Coronary artery (tissue), 2 donors: ENCODE measurements at regions not wholly inside any gene's neighbourhood (a gene's known extent, or its start where the extent isn't known, plus 50 kb on each side); places are given as distances from the start of the nearest gene placed in this dataset.
"Not testable (repeated sequence)": the region's sequence is repeated elsewhere in the genome, so short reads cannot be mapped to it uniquely, and the experiment has no call there.

Source experiments
- DNase-seq: peaks from one replicate; pipeline ENCODE4 v3.0.0-alpha.2; 2017; ENCODE audit warnings: low spot score
- H3K27ac ChIP-seq, 2 donors: fragments of 200-600 bp; sonication (generic); one replicate each; pipeline ENCODE4 v1.5.1; 2016 to 2019
- H3K4me3 ChIP-seq: fragments of 200-600 bp; sonication (generic); 2 replicates; pipeline ENCODE4 v1.5.1; 2016; ENCODE audit warnings: mild to moderate bottlenecking, moderate library complexity
- CTCF ChIP-seq: fragments of 200-600 bp; sonication (generic); IDR thresholded peaks from one replicate; pipeline ENCODE4 v1.5.1; 2019; ENCODE audit warnings: antibody characterized with exemption

GRCh38 chr9:64813072-64813471, 471.9 kb downstream of the FOXD4L5 start:
- H3K27ac ChIP-seq, H3K4me3 ChIP-seq, DNase-seq: not testable (repeated sequence)

DNA sequence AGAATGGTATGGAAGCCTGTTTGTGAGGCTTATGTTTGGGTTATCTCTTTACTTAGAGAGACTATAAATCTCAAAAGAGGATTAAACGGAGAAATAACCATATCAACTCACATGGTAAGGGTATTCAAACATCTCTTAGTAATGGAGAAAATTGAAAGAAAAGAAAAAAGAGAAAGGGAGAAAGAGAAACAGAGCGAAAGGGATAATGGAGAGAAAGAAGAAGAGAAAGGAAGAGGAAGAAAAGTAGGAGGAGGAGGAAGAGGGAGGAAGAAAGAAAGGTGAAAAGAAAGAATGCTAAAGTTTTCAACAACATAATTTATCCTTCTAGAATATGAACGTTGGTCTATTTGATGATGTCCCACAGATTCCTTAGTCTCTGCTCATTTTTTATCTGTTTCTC, 506.3 kb downstream of the FOXD4L5 start:
- not testable (repeated sequence) for H3K27ac ChIP-seq, DNase-seq, H3K4me3 ChIP-seq

DNA sequence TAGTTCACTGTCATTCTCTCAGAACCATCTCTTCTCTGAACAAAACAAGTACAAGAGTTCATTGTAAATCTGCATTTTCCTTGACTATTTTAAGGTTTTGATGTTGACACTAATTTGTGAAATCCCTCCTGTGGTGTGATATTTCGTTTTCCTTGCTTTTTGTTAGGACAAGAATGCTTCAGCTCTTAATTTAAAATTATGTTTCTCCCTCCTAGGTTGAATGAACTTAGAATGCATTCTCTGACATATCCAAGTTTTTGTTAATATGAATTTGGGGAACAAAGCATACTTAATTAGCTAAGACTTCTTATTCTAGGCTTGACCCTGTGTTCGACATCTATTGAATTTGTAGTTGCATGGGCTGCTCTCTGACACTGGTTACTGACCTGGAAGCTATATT, 508.7 kb downstream of the FOXD4L5 start:
- DNase-seq, H3K4me3 ChIP-seq, H3K27ac ChIP-seq: not testable (repeated sequence)

DNA sequence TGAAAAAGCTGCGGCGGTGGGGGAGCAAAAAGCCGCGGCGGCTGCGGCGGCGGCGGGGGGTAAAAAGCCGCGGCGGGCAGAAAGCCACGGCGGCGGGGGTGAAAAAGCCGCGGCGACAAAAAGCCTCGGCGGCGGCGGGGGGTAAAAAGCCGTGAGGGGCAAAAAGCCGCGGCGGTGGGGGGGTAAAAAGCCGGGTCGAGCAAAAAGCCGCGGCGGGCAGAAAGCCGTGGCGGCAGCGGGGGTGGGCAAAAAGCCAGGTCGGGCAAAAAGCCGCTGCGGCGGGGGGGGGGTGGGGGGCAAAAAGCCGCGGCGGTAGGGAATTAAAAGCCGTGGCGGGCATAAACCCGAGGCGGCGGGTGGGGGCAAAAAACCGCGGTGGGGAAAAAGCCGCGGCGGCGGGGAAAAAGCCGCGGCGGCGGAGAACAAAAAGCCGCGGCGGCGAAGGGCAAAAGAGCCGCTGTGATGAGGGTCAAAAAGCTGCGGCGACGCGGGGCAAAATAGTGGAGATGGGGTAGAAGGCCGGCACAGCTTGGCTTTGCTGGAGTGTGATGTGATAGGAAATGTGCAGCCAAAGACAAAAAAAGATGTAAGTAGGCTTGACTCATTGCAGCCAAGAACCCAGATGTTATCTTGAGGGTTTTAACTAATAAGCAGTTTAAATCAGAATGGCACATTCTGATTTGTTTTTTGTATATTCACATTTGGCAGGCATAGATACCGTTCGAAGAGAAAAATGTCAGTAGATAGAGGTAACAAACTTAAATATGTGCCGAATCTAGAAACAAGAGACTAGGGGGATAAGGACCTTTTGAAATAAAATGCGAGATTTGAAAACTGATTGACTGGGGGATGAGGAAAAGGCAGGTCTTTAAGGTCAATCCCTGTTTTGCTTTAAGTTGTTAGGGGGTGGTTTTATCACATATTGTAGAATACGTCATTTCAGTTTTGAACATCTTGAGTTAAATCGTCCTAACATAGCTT, 509.9 kb downstream of the FOXD4L5 start:
- DNase-seq, result peak; percentile 47
- not testable (repeated sequence) for H3K27ac ChIP-seq
- H3K4me3 ChIP-seq, result peak overlapping the region; percentile 59

- H3K27ac ChIP-seq, DNase-seq: not testable (repeated sequence)
Measured at GRCh38 chr9:64774004-64774812, 510.8 kb downstream of the FOXD4L5 start.

DNA sequence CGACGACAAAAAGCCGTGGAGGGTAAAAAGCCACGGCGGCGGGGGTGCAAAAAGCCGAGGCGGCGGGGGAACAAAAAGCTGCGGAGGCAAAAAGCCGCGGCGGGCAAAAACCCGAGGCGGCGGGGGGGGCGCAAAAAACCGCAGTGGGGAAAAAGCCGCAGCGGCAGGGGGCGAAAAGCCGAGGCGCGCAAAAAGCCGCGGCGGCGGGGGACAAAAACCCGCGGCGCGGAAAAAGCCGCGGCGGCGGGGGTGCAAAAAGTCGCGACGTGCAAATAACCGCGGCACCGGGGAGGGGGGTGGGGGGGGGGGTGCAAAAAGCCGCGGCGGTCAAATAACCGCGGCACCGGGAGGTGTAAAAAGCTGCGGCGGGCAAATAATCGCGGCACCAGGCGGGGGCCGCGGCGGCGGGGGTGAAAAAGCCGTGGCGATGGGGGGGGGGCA, 511.5 kb downstream of the FOXD4L5 start:
- H3K4me3 ChIP-seq, result peak overlapping the region; percentile 59
- no peak overlapping the region for H3K27ac ChIP-seq
- no peak for TF ChIP-seq CTCF
- DNase-seq, result peak; percentile 38

More at GRCh38 chr9:64774004-64774812, 510.8 kb downstream of the FOXD4L5 start:
- H3K4me3 ChIP-seq, result peak overlapping the region; percentile 59

DNA sequence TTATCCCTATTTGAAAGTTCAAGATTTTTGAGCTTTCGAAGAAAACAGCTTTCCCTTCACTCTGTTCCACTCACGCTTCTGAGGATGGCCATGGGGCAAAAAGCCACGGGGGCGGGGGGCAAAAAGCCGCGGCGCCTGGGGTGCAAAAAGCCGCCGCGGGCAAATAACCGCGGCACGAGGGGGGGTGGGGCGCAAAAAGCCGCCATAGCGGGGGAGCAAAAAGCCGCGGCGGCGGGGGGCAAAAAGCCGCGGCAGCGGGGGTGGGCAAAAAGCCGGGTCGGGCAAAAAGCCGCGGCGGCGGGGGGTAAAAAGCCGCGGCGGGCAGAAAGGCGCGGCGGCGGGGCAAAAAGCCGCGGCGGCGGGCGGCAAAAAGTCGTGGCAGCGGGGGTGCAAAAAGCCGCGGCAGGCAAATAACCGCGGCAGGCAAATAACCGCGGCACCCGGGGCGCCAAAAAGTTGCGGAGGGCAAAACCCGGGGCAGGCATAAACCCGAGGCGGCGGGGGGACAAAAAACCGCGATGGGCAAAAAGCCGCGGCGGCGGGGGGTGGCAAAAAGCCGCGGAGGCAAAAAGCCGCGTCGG, 512.2 kb downstream of the FOXD4L5 start:
- DNase-seq, result peak; percentile 5
- H3K4me3 ChIP-seq, result peak overlapping the region; percentile 59

GRCh38 chr9:64772123-64772736, 512.8 kb downstream of the FOXD4L5 start:
- not testable (repeated sequence) for DNase-seq, H3K4me3 ChIP-seq, H3K27ac ChIP-seq

More for the DNA sequence above, 512.2 kb downstream of the FOXD4L5 start:
- H3K27ac ChIP-seq, result not testable (repeated sequence)
